ENCODE measurements at regions not wholly inside any gene's neighbourhood (a gene's known extent, or its start where the extent isn't known, plus 50 kb on each side); places are given as distances from the start of the nearest gene placed in this dataset.

DNA sequence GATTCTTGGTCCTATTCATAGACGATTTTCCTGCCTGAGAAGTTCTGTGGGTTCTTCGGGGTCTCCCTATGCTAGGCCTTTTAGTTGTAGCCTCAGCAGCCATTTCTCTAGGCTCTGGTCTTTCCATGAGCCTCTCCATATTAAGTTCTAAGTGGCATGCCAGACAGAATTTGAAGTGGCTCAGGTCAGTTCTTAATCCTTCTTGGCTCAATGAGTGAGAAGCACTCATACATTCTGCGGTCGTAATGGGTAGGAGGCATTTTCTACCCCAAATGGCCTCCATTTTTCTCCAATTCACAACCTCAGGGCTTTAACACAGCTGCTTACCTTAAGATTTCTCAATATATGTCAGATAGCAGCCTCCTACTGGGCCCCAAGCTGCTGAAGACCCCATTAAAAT is 405.3 kb upstream of the GALNT5 start:
- TF ChIP-seq, protein P1, sequence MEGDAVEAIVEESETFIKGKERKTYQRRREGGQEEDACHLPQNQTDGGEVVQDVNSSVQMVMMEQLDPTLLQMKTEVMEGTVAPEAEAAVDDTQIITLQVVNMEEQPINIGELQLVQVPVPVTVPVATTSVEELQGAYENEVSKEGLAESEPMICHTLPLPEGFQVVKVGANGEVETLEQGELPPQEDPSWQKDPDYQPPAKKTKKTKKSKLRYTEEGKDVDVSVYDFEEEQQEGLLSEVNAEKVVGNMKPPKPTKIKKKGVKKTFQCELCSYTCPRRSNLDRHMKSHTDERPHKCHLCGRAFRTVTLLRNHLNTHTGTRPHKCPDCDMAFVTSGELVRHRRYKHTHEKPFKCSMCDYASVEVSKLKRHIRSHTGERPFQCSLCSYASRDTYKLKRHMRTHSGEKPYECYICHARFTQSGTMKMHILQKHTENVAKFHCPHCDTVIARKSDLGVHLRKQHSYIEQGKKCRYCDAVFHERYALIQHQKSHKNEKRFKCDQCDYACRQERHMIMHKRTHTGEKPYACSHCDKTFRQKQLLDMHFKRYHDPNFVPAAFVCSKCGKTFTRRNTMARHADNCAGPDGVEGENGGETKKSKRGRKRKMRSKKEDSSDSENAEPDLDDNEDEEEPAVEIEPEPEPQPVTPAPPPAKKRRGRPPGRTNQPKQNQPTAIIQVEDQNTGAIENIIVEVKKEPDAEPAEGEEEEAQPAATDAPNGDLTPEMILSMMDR (IDR thresholded peaks at IDR 0.05; ENCODE audit: low read depth, low read length), result no peak
- no peak for TF ChIP-seq EZH2phosphoT487 (IDR thresholded peaks at IDR 0.05; ENCODE audit: low read depth)
